ENCODE measurements at regions not wholly inside any gene's neighbourhood (a gene's known extent, or its start where the extent isn't known, plus 50 kb on each side); places are given as distances from the start of the nearest gene placed in this dataset.
"Not testable (repeated sequence)": the region's sequence is repeated elsewhere in the genome, so short reads cannot be mapped to it uniquely, and the experiment has no call there.

DNA sequence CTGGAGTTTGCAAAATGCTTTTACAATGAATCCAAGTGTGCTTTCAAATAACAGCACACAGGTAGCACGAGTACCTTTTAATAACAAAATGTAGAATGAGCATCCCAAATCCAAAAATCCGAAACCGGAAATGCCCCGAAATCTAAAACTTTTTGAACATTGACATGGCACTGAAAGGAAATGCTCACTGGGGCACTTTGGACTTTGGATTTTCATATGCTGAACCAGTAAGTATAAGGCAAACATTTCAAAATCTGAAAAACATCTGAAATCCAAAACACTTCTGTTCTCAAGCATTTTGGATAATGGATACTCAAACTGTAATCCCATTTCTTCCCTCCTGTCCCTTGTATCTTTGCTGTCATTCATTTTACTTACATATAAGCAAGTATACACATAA, 50.1 kb downstream of the GCNT4 start:
- DNase-seq = no peak

DNA sequence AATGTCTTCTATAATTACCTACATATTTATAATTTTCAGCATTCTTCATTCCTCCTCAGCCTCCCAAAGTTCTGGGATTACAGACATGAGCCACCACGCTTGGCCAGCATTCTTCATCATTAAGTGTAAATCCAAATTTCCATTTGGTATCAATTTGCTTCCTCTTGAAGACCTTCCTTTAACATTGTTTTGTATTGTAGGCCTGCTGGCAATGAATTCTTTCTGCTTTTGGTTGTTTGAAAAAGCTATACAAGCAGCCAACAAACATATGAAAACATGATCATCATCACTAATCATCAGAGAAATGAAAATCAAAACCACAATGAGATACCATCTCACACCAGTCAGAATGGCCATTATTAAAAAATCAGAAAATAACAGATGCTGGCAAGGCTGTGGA, 56.4 kb downstream of the GCNT4 start:
- no peak for DNase-seq

GRCh38 chr5:74994826-74995225, 57.5 kb downstream of the GCNT4 start:
- DNase-seq = no peak

GRCh38 chr5:74993743-74994142, 58.6 kb downstream of the GCNT4 start:
- no peak for DNase-seq

DNA sequence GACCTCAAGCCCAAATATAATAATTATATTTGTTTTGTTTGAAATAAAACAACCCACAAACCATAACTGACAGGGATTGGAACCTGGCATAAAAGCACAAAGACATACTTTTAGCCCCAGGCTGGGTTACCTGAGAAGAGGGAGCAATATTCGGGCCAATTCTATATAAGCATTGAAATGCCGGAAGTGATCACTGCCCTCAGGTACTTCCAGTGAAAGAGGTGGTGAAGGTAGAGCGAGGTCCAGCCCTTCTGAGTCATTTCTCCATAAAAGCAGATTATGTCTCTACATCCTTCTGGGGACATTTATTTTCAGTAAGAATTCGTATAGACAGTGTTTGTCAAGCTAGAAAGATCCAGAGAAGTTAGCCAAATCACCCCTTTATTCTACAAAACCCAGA, 59.6 kb downstream of the GCNT4 start:
- DNase-seq = no peak

- DNase-seq = no peak
These were observed 60.8 kb downstream of the GCNT4 start for GRCh38 chr5:74991522-74991921.

- DNase-seq = no peak
These were observed 62.2 kb downstream of the GCNT4 start for GRCh38 chr5:74990194-74990593.

- no peak for DNase-seq
These were observed 63.9 kb downstream of the GCNT4 start for GRCh38 chr5:74988273-74988983.

GRCh38 chr5:74978345-74978744, 74.0 kb downstream of the GCNT4 start:
- DNase-seq = no peak

GRCh38 chr5:74977471-74977870, 74.9 kb downstream of the GCNT4 start:
- no peak for DNase-seq

DNA sequence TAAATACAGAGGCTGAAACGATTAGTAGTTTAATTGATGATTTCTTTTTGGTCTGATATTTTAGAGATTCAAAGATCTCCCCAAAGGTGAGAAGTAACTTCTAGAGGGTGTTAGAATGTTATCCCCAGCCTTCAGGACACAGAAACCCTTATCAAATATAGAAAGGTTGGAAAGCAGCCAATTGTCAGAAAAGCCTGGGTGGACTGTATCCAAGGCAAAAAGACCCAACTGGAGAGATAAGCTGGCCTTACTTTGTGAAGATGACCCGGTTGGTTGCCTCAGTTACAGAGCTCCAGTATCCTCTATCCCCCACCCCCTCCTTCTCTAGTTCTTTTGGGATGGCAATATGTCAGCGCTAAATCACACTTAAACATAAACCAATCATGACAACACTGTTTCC, 75.7 kb downstream of the GCNT4 start:
- no peak for DNase-seq

DNA sequence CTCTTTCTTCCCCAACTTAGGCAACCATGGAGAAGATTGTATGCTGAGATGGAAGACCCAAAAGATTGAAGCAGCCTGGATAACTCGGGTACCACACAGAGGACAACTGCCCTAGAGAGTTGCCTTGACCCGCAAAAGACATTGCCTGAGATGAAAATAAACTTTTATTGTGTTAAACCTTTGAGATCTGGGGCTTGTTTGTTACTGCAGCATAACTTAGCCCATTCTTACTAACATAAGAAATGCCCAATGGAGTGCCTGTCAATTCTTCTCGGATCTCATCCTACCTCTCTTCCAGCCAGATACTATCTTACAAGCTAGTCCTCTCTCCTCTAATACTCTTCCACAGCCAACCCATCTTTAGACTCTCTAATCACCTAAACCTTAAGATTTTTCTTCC, 76.8 kb downstream of the GCNT4 start:
- DNase-seq = no peak

DNA sequence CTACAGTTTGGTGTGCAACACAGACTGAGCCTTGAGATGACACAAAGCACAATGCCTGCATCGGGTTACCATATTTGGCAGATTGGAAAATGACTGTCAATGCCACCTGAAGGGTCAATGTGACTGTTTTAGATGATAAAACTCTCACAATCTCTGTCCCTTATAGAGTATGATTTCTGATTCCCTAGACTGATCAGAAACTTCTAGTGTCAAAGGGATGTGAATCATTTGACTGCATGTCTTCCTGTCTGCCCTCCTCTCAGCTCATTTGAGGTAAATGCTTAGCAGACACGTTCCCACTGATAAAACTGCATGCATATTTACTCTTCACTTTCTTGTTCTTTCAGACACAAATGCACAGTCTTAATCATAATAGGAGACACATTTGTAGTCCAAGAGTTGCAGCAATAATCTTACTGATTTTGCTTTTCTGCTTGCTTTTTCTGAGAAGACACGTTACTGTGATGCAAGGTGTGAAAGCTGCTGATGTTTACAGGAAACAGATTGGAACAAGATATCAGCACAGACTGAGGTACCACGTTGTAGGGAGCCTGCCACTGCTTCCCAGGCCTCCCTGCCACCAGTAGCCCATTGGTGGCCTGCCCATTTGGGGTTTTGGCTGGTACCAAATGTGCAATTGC, 77.8 kb downstream of the GCNT4 start:
- DNase-seq = no peak

DNA sequence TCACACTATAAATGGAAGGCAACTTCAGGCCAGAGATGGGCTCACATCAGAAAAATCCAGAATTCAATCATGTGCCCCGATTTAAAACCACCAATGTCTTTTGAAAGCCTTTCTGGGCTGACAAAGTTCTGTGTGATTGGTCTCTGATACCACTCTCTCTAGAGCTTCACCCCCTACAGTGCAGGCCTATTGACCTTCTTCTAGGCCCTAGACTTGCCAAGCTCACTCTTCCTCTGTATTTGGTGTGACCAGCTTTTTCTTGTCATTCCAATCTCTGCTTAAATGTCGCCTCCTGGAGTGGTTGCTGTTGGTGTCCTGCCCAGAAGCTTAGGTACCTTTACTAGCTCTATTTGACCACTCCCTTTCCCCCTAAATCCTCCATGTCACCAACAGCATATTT, 78.7 kb downstream of the GCNT4 start:
- no peak for DNase-seq

GRCh38 chr5:74971947-74972460, 80.4 kb downstream of the GCNT4 start:
- no peak for DNase-seq

- DNase-seq = not testable (repeated sequence)
These were observed 81.5 kb downstream of the GCNT4 start for GRCh38 chr5:74970891-74971290.

GRCh38 chr5:74969726-74970125, 82.6 kb downstream of the GCNT4 start:
- DNase-seq = no peak

GRCh38 chr5:74966141-74967026, 86.0 kb downstream of the GCNT4 start:
- DNase-seq = no peak

GRCh38 chr5:74963407-74963806, 89.0 kb downstream of the GCNT4 start:
- DNase-seq = no peak

DNA sequence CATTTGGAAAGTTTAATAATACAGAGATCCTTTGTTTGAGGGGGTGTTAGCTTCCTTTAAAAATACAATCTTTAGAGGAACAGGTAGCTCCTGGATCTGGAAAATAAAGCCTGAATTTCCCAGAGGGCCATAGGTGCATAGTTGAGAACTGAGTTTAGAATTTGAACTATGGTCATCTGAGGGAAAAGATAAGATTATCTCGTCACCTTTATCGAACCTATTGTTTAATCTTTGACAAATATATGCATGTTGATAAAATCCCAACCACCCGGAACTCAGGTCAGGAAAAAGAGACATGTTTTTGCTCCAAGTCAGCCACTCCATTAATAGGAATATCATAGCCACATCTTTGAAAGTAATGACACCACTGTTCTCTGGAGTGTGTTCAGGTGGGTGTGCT, 91.7 kb upstream of the FAM169A start:
- DNase-seq = no peak

DNA sequence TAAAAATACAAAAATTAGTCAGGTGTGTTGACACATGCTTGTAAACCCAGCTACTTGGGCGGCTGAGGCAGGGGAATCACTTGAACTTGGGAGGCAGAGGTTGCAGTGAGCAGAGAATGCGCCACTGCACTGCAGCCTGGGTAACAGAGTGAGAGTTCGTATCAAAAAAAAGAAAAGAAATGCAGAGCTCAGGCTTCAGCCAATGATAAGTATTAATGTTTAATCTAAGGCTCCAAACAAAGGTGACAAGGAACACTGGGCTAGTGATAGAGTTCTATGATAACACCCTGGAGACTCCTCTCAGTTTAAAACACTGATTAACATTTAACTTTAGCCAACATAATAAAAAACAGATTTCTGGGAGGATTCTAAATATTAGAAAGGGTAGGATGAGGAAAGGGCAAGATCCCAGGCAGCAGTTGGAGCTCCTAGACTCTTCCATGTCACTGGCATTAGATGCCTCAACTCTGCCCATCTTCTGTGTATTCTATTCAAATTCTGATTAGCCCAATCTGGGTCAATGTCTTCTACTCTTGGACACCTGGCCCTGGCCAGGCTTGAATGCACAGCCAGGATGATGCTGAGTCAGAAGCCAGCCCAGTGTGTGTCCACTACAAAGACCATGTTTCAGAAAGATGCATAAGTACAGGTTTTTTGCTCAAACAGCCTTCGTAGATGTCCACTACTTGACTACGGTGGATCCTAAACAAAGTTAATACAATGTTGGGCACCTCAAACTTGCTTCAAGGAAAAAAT, 91.0 kb upstream of the FAM169A start:
- no peak for DNase-seq

- no peak for DNase-seq
These were observed 90.1 kb upstream of the FAM169A start for GRCh38 chr5:74956278-74956677.

GRCh38 chr5:74954919-74955318, 88.7 kb upstream of the FAM169A start:
- DNase-seq = no peak

Data from NCI-H1436 (cell line).